ENCODE measurements at regions not wholly inside any gene's neighbourhood (a gene's known extent, or its start where the extent isn't known, plus 50 kb on each side); places are given as distances from the start of the nearest gene placed in this dataset.

GRCh38 chr10:60666221-60666620, 112.1 kb upstream of the CDK1 start:
- no peak for DNase-seq (ENCODE audit: low read depth, low spot score)

- DNase-seq (ENCODE audit: low read depth, low spot score), result no peak
These were observed 113.4 kb upstream of the CDK1 start for GRCh38 chr10:60664859-60665258.

- no peak for DNase-seq (ENCODE audit: low read depth, low spot score)
These were observed 114.4 kb upstream of the CDK1 start for GRCh38 chr10:60663850-60664249.

DNA sequence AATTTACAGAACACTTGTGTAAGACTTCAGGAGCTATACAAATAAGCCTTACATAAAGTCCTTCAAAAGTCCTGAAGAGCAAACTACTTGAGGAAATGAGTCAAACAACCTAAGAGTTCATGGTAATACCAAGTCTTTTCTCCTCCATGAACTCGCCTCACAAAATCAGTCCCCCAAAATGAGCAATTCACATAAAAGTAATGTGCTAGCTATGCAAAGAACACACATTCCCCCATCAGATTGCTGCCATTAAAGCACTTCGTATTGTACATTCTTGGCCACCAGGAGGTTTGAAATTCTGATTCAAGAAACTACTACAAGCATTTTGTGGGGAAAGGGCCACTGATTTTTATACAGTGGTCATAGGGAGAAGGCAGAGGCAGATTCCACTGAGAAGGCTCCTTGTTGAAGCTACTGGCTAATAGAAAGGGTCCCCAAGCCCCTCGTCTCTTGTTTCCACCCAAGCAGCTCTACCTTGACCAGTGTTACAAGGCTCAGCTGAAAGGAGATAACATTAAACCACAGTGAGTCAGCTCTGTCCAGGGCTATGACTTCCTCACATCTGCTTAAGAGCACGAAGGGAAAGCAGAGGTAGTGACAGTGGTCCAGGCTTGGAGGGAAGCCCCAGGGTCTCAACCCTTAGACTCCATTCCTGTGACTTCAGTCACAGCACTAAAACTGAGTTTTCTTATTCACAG, 115.2 kb upstream of the CDK1 start:
- DNase-seq (ENCODE audit: low read depth, low spot score), result no peak

GRCh38 chr10:60661637-60662036, 116.6 kb upstream of the CDK1 start:
- no peak for DNase-seq (ENCODE audit: low read depth, low spot score)

- no peak for DNase-seq (ENCODE audit: low read depth, low spot score)
These were observed 117.7 kb upstream of the CDK1 start for GRCh38 chr10:60660625-60661024.

GRCh38 chr10:60654813-60655464, 123.3 kb upstream of the CDK1 start:
- DNase-seq (ENCODE audit: low read depth, low spot score), result no peak

DNA sequence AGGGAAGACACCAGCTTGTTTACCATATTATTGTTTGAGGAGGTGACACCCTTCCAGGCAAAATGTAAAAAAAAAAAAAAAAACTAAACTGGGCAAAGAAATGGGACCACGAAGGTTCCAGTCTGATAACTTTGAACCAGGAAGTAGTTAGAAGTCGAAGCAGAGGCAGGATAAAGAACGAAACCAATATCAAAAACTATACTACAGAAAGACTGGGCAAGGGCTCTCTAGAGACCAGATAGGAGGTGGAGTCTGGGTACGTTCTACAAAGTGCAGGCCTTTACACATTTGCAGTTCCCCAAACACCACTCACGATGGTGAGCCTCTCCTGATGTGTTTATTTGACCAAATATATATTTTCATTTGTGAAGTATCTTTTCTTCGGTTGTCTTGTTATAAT, 125.7 kb upstream of the CDK1 start:
- no peak for DNase-seq (ENCODE audit: low read depth, low spot score)

GRCh38 chr10:60650378-60650800, 127.9 kb upstream of the CDK1 start:
- DNase-seq (ENCODE audit: low read depth, low spot score), result no peak

DNA sequence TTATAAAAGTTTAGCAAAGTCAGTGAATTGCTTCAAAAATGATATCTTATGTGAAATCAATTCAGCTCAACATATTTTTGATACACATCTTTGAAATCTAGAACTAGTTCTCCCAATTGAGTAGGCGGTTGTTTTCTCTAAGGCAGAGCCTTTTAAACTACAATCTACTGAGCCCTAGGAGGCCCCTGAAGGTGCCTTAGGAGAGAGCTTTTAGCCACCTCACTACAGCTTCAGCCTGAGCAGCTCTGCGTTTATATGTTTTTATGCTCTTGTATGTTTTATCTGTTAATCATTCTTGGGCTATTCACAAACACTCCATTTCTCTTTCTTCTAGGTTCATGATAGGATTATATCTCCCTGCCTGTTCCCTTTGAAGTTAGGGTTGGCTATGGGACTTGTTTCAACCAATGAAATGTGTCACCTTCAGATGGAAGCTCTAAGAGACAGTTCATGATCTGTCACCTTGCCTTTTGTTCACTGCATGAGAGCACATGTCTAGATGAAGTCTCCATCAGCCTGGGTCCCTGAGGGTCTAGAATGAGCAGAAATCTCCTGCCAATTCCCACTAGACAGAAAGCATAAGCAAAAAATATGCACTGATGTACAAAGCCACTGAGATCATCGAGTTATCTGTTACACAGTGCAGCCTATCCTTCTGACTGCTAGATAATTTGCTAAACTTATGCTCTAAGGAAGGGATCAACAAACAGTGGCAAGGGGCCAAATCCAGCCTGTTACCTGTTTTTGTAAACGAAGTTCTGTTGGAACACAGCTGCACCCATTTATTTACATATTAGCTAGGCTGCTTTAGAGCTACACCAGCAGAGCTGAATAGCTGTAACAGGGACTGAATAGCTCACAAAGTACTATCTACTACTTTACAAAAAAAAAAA, 128.5 kb upstream of the CDK1 start:
- DNase-seq (ENCODE audit: low read depth, low spot score), result no peak

DNA sequence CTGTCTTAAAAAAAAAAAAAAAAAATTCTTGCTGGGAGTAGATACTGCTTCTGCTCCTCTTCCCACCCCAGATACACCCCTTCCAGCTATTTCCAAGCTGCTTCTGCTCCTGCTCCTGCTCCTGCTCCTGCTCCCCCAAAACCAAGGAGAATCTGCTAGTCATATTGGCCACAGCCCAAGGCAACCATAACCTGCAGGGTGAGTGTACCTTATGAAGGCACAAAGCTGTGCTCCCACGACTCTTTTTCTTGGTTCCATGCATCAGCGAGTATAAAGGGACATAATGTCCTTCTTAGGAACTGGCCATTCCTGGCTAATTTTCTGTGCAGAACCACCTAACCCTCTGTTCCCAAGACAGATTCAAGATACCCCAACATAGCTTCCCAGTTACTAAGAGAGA, 129.5 kb upstream of the CDK1 start:
- no peak for DNase-seq (ENCODE audit: low read depth, low spot score)

DNA sequence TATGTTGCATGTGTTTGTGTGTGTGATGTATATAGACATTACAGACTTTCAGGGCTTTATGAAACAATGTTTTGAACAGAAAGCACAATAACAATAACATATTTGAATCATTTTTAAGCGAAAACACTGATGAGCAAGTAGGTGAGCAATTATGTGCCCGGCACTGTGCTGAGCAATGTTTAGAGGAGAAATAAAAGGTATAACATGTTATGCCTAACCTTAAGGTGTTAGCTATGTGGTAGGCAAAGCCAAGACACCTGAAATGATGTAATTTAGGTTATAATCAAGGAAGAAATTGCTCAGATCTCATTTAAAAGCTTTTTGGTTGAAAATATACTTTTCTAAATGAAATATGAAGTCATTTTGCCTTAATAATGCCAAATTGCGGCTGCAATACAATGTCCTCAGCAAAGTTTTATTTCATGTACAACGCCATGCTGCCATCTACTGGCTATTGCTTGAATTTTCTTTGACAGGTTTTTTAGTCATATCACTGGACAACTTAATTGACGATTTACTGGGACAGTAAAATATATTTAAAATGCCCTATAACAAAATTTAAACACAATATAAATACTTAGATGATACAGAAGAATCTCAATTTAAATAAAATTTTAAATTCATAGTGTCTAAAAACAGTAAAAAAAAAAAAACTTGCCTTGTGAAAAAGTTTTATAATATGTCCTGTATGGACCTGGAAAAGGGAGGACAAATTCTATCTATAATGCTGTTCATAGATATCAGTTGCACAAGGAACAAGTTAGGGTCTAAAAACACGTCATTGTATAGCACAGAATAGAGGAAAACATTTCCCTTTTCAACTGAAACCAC, 131.1 kb upstream of the CDK1 start:
- DNase-seq (ENCODE audit: low read depth, low spot score), result peak; percentile 5

DNA sequence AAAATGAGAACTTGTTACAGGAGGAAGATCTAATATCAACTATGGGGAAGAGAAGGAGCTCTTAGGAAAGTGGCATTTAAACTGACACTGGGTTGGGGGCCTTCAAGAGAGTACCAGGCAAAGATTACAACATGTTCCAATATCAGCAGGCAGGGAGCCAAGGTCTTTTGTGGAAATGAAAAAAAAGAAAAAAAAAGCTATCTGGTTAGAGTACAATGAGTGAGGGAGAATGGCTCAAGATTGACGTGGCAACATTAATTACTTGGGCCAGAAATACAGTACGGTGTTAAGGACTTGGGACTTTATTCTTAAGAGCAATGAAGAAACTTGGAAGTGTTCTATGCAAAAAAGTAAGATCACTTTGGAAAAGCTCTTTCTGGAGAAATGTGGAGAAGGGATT, 132.3 kb upstream of the CDK1 start:
- DNase-seq (ENCODE audit: low read depth, low spot score), result no peak

DNA sequence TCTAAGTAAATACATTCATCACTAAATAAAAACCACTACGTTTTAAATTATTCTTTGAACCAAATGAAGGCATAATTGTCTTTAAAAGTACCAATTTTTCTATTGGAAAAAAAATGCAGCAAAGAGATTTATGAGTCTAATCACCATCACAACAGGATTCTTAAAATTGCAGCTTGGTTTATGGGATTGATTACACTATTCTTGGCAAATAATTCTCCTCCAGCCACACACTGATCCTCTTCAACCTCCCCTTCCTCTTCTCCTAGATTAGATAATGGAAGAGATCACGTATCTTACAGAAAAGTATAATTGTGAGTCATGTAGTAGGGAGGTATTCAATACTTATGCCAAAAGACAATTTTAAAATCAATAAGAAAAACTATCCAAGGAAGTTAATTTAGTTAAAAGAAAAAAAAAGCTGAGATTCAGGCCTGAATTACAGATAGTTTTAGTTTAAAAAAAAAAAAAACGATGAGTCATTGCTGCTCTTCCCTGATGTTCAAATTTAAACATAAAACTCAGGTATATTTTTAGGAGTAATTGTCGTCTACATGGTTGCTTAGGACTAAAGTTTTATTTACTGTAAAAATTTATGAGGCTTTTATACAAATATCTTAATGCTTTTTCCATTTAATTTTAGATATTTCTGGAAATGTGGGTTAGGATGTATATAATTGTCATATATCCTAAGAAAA, 133.7 kb upstream of the CDK1 start:
- no peak for DNase-seq (ENCODE audit: low read depth, low spot score)

GRCh38 chr10:60643874-60644273, 134.4 kb upstream of the CDK1 start:
- DNase-seq (ENCODE audit: low read depth, low spot score), result no peak

- DNase-seq (ENCODE audit: low read depth, low spot score), result no peak
These were observed 148.9 kb upstream of the CDK1 start for GRCh38 chr10:60629332-60629731.

DNA sequence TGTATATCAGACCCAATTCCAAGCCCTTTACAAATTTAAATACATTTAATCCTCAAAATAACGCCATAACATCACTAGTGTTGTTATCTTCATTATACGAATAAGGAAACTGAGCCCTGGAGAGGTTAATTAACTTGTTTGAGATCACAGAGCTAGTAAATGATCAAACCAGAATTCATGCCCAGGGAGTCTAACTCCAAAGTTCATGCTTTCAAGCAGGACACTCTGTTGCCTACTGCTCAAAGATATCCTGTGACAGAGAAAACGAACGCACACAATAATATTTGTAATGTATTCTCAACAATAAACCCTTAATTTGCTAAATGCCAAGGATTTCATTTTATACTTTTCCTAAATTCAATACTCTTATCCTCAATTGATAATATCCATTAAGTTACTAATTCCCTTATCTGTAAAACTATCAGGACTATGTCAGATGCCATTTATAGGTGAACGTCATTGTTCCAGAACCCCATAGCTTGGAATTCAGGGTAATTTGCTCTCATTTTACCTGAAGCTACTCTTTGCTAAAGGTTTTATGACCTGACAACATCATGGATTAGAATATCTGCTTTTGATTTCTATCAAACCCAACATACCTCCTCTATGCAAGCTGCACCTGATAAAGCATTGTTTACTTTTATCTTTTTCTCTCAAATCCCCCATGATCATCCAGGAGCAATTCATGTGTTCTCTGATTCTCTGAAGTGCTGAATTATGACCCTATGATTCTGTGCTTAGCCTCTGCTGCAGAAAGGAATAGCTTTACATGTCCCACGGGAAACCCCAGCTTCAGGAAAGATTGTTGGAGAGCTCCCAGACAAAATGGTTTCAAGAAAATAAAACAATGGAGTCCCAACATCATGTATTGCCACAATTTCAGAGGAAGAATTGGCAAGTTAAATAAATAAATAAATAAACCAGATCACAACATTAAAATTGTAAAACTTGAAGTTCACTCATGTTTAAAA, 150.2 kb upstream of the CDK1 start:
- no peak for DNase-seq (ENCODE audit: low read depth, low spot score)

DNA sequence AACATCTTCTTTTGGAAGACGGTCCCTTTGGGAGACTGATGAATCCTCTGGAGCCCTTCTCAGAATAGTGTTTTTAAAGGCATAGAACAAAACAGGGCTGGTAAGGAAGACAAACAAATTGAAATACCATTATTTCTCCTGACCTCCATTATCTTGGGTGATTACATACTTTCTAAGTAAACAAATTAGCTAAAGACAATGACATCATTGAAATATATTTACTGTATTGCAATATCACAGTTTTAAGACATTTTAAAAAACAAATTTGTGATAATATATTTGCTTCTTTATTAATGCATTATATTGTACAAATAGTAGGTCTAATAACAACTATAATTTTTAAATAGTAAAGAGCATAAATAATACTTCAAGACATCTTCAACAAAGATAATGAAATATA, 152.2 kb upstream of the CDK1 start:
- no peak for DNase-seq (ENCODE audit: low read depth, low spot score)

DNA sequence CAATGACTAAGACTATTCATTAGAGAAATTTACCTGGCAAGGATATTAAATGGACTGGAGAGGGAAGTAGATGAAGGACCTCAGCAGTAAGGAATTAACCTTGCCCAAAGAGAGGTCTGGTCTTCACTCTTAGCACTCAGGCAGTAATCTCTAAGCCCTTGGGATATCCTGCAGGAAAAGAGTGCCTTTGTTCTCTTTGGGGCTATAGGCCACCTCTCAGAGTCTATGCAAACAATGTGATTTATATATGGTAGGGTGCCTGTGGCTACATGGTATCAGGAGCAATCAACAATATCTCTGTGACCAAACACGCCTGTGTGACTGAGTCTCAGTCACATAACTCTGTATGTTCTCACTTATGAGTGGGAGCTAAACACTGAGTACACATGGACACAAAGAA, 154.7 kb upstream of the CDK1 start:
- DNase-seq (ENCODE audit: low read depth, low spot score), result no peak

- DNase-seq (ENCODE audit: low read depth, low spot score), result no peak
These were observed 157.3 kb upstream of the CDK1 start for GRCh38 chr10:60621018-60621417.

Data from pulmonary artery endothelial cell (primary cell).